Stimulated activated CD4-positive, alpha-beta T cell treated with anti-CD3 and anti-CD28 coated beads, Interleukin-15, amount 100 ng/mL, for 48 hours (primary cell): ENCODE measurements at regions not wholly inside any gene's neighbourhood (a gene's known extent, or its start where the extent isn't known, plus 50 kb on each side); places are given as distances from the start of the nearest gene placed in this dataset.

Experiments
- DNase-seq, 2 donors: peaks; one replicate each; pipeline ENCODE4 v3.0.0-alpha.2; 2020; ENCODE audit warnings: low read depth in 2 of 2

- no peak for DNase-seq
Observed at GRCh38 chr20:40769677-40770285, 80.7 kb upstream of the MAFB start.

DNA sequence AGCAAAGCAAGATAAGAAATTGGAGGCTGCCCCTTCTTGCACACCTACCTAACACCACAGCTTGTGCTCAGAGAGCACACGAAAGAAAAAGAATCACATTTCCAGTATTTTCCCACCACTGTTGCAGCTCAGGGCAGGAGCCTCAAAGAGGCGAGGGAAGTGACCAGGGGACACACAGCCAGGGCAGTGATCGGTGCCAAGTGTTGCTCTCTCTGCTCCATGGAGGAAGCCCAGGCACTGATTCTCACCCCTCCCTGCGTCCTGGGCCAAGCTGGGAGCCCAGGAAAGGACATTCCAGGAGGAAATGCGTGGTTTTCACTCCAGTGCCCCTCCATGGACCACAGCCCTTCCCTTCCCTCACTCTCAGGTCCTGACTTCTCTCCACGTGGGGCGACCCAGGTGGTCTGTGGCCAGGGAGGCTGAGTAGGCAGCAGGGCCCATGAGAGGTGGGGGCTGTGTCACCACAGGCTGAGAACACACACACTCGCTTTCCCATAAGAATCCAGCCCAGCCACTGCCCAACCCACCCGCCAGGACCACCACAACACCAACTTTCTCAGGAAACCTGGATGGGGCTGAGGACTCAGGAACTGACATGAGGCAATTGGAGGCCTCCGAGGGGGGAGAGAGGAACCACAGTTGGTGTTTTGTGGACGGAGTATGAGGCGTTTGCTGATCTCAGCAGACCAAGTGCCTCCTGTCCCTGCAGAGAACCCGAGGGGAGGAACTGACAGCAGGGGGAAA is 81.7 kb upstream of the MAFB start:
- DNase-seq: no peak

DNA sequence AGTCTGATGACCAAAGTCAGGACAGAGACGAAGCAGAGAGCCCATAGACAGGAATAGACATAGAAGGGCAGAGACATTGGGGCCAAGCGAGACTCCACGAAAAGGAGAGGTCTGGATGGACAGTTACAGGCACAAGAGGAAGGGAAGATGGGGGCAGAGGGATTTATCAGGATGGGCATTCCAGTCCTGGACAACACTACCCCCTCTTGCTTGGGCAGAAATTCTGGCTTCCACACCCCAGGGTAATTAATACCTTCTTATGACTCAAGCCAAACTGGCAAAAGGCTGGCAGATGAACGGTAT is 82.2 kb upstream of the MAFB start:
- DNase-seq: no peak

GRCh38 chr20:40771848-40772511 is 82.9 kb upstream of the MAFB start:
- no peak for DNase-seq

DNA sequence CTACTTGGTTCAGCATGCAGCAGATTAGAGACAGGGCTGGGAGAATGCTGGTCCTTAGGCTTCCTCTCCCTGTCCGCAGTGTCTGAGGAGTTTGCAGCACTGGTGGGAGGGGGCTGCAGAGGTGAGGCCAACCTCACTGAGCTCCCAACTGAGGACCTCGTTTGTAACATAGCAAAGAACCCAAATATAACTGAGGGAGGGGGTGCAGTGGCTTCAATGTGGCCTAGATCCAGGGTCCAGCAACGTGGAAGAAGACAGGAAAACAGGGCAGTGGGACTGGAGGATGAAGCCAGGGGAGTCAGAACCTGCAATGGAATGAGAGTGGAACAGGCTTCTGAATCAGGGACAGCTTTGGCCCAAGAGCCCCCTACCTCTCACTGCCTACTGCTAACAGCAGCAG is 84.3 kb upstream of the MAFB start:
- DNase-seq: no peak

DNA sequence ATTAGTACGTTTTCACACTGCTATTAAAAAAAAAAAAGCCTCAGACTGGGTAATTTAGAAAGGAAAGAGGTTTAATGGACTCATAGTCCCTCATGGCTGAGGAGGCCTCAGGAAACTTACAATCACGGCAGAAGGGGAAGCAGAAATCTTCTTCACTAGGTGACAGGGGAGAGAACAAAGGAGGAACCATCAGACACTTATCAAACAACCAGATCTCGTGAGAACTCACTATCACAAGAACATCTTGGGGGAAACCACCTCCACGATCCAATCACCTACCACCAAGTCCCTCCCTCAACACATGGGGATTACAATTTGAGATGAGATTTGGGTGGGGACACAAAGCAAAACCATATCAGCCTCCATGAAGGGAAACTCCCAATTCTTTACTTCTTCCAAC is 85.2 kb upstream of the MAFB start:
- DNase-seq: no peak

DNA sequence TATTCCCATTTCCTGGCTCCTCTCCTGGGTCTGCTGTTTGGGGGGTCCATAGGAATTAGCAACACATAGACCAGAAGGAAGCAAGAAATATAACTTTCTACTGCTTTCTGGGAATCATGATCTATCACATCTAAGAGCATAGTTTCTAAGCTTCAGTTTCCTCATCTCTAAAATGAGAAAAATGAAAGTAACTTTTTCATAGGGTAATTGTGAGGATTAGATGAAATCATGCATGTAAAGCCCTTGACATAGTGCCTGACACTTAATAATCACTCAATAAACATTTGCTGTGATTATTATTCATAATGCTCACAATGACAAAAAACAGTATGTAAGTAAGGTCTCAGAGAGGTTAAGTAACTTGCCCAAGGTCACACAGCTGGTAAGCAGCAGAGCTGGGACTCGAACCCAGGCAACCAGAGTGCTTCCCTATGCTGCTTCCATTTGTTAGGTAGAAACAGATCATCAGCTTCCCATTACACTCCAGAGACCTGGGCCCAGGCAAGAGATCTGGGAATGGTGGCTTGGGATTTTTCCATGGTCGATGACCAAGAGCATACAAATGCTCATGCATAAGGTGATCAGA is 86.6 kb upstream of the MAFB start:
- DNase-seq: no peak

GRCh38 chr20:40776466-40777457 is 87.7 kb upstream of the MAFB start:
- no peak for DNase-seq

- no peak for DNase-seq
Observed at GRCh38 chr20:40777653-40778052, 88.6 kb upstream of the MAFB start.

- DNase-seq: no peak
Observed at GRCh38 chr20:40778894-40779496, 90.0 kb upstream of the MAFB start.

DNA sequence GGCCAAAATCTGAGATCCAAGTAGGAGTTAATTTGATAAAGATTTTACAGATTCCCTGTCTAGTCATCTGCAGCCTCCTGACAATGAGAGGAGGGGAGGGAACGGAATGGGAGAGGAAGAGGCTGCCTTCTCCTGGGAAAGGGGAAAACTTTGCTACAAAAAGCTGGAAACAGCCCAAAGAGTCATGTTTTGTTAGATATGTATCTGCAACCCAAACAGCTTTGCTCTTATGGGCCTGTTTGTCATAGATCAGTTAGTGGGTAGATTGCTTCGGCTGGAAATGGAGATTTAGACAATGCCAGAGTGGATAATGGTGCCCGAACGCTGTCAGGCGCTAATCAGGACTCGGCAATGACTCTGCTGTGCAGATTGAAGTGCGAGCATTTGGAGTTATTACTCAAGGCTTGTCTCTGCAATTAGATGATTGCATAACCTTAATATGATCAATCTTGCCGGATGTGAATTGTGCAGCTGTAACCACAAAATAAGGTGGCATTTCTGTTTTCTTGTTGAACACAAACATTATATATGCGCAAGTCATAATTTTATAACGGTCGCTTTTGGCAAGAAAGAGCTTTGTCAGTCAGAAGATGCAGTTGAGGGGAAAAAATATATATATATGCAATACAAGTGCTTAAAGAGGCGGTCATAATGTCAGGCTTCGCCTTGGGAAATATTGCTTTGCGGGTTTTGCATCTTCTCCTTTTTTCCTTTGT is 92.4 kb upstream of the MAFB start:
- no peak for DNase-seq

- DNase-seq: no peak
Observed at GRCh38 chr20:40782043-40782368, 93.0 kb upstream of the MAFB start.

- no peak for DNase-seq
Observed at GRCh38 chr20:40785346-40785745, 96.3 kb upstream of the MAFB start.

DNA sequence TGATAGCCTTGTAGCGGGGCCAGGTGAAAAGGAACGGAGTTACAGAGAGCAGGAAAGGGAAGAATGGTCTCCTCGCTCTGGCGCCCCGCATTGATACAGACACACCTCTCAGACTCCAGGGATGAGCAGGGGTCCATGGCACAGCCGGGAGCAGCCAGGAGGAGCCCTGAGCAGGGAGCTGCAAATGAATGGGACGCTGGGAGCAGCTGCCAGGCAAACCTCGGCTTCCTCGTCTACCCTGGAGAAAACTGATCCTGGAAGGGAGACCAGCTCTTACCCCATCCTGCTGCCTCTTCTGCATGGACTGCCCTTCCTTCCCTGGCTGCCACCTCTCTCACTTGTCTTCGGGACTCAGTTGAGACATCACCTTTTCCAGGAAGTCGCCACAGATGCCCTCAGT is 97.3 kb upstream of the MAFB start:
- DNase-seq: no peak

GRCh38 chr20:40787941-40788340 is 98.9 kb upstream of the MAFB start:
- no peak for DNase-seq

GRCh38 chr20:40797425-40797824 is 108.4 kb upstream of the MAFB start:
- DNase-seq: no peak

GRCh38 chr20:40798066-40798465 is 109.0 kb upstream of the MAFB start:
- DNase-seq: no peak

DNA sequence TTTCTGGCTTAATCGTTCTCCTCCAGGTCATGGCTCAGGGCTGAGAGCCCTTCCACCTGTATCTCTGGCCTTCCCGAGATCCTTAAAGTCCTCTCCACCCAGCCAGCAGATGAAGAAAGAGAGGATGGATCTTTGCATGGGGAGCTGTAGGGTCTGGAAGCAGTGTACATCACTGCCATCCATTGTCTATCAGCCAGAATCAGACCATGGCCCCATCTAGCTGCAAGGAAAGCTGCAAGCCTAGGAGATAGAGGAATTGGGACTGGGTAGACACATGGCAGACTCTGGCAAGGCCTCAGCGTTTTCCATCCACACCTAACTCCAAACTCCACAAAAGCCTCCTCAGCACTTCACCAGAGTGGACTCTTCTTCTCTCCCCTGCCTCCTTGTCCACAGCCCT is 113.8 kb upstream of the MAFB start:
- DNase-seq: no peak

- DNase-seq: no peak
Observed at GRCh38 chr20:40803381-40803780, 114.3 kb upstream of the MAFB start.

- DNase-seq: no peak
Observed at GRCh38 chr20:40805592-40805991, 116.6 kb upstream of the MAFB start.
